GM23248 (cell line): ENCODE measurements at regions not wholly inside any gene's neighbourhood (a gene's known extent, or its start where the extent isn't known, plus 50 kb on each side); places are given as distances from the start of the nearest gene placed in this dataset.

ENCODE experiments used
- DNase-seq: peaks from one replicate; pipeline ENCODE4 v3.0.0-alpha.2; 2015
- H2AFZ ChIP-seq: fragments of 200-600 bp; sonication (generic); 2 replicates; pipeline ENCODE4 v1.6.1; 2016; ENCODE audit warnings: antibody characterized with exemption
- H3F3A ChIP-seq: fragments of 200-600 bp; sonication (generic); 2 replicates; pipeline ENCODE4 v1.6.1; 2016; ENCODE audit warnings: mild to moderate bottlenecking, antibody characterized with exemption, mixed run types; ENCODE audit not compliant: insufficient read depth
- H3K27ac ChIP-seq: fragments of 200-600 bp; sonication (generic); 2 replicates; pipeline ENCODE4 v1.5.1; 2016; ENCODE audit warnings: mild to moderate bottlenecking
- H3K27me3 ChIP-seq: fragments of 200-600 bp; sonication (generic); replicated peaks from 2 replicates; pipeline ENCODE4 v1.6.1; 2016; ENCODE audit warnings: mild to moderate bottlenecking; ENCODE audit not compliant: insufficient read depth
- H3K36me3 ChIP-seq: fragments of 200-600 bp; sonication (generic); 2 replicates; pipeline ENCODE4 v1.6.1; 2016; ENCODE audit warnings: low read depth, mild to moderate bottlenecking
- H3K4me1 ChIP-seq: fragments of 200-600 bp; sonication (generic); 2 replicates; pipeline ENCODE4 v1.6.1; 2016; ENCODE audit warnings: mild to moderate bottlenecking; ENCODE audit not compliant: insufficient read depth
- H3K4me2 ChIP-seq: fragments of 200-600 bp; sonication (generic); one replicate; pipeline ENCODE4 v1.6.1; 2016; ENCODE audit warnings: mild to moderate bottlenecking; ENCODE audit not compliant: unreplicated experiment
- H3K4me3 ChIP-seq: fragments of 200-600 bp; sonication (generic); 2 replicates; pipeline ENCODE4 v1.5.1; 2016; ENCODE audit warnings: mild to moderate bottlenecking
- H3K79me2 ChIP-seq: fragments of 200-600 bp; sonication (generic); 2 replicates; pipeline ENCODE4 v1.6.1; 2016; ENCODE audit warnings: mild to moderate bottlenecking; ENCODE audit not compliant: insufficient read depth
- H3K9ac ChIP-seq: fragments of 200-600 bp; sonication (generic); 2 replicates; pipeline ENCODE4 v1.6.1; 2016; ENCODE audit warnings: mild to moderate bottlenecking
- H3K9me2 ChIP-seq: fragments of 200-600 bp; sonication (generic); 2 replicates; pipeline ENCODE4 v1.6.1; 2016; ENCODE audit warnings: mixed run types, mild to moderate bottlenecking, moderate library complexity; ENCODE audit not compliant: insufficient read depth
- H3K9me3 ChIP-seq: fragments of 200-600 bp; sonication (generic); one replicate; pipeline ENCODE4 v1.6.1; 2017; ENCODE audit warnings: low read depth
- H4K20me1 ChIP-seq: fragments of 200-600 bp; sonication (generic); 2 replicates; pipeline ENCODE4 v1.6.0; 2016; ENCODE audit not compliant: insufficient read depth
- EZH2 ChIP-seq: fragments of 200-600 bp; sonication (generic); IDR thresholded peaks from 2 replicates; pipeline ENCODE4 v1.6.1; 2018; ENCODE audit warnings: antibody characterized with exemption, mild to moderate bottlenecking; ENCODE audit not compliant: insufficient read depth, poor library complexity, severe bottlenecking
- EZH2phosphoT487 ChIP-seq: fragments of 200-600 bp; sonication (generic); IDR thresholded peaks from 2 replicates; pipeline ENCODE4 v1.6.1; 2018; ENCODE audit warnings: antibody characterized with exemption, moderate library complexity, mild to moderate bottlenecking, low read depth; ENCODE audit not compliant: insufficient read depth
- WGBS, 2 experiments: methylation state at CpG; one replicate each; pipeline ENCODE4 v1.1.6; 2015 to 2017; ENCODE audit warnings: low lambda C conversion rate in 2 of 2, low coverage in 1 of 2; ENCODE audit errors: missing lambda C conversion rate in 2 of 2; 5-methylcytosine and 5-hydroxymethylcytosine counted together
- in situ Hi-C: fragments of 300-500 bp; cut with MboI; formaldehyde crosslinking; loops from 2 replicates; pipeline ENCODE4 v1.15.0; 2020

GRCh38 chrX:10021461-10022272, 54.5 kb downstream of the CLDN34 start:
- Histone ChIP-seq H3K79me2 (peaks cover 93% of the 10 kb centered on the region), H3K9me2 (no peaks in the 10 kb centered on the region), H3K4me2 (peak overlapping the region; percentile 18), H4K20me1 (no peaks in the 10 kb centered on the region; the same call in none of the 2 replicates), H3K36me3 (no peaks in the 10 kb centered on the region), H3K4me1 (peaks cover 45% of the 10 kb centered on the region), H3K9ac (no peak overlapping the region), H3F3A (peaks cover 20% of the 10 kb centered on the region), H3K4me3 (no peak overlapping the region), H3K27me3 (no peaks in the 10 kb centered on the region), H3K27ac (no peak overlapping the region), H3K9me3 (no peaks in the 10 kb centered on the region), H2AFZ (no peak overlapping the region)
- TF ChIP-seq EZH2phosphoT487 (no peak), EZH2 (no peak)
- WGBS, 2 experiments = 46 to 54% methylated on average over 8 to 9 of the region's 9 CpGs
- peak; percentile 46 for DNase-seq
- in situ Hi-C loops = no loop called here

- H3K4me2 ChIP-seq = no peak overlapping the region
- no peaks in the 10 kb centered on the region for H3K9me3 ChIP-seq
- no peak for DNase-seq
- TF ChIP-seq EZH2phosphoT487 = no peak
- TF ChIP-seq EZH2 = no peak
- H3K27me3 ChIP-seq = no peaks in the 10 kb centered on the region
- no peak overlapping the region for H3K9ac ChIP-seq
- peaks cover 42% of the 10 kb centered on the region for H3K4me1 ChIP-seq
- no peak overlapping the region for H2AFZ ChIP-seq
- in situ Hi-C loops = no loop called here
- H3K27ac ChIP-seq = no peak overlapping the region
- H3K79me2 ChIP-seq = peaks cover 93% of the 10 kb centered on the region
- H3K9me2 ChIP-seq = no peaks in the 10 kb centered on the region
- H3F3A ChIP-seq = peaks cover 15% of the 10 kb centered on the region
- H3K4me3 ChIP-seq = no peak overlapping the region
- no peaks in the 10 kb centered on the region; the same call in none of the 2 replicates for H4K20me1 ChIP-seq
- WGBS, 2 experiments = 98% methylated on average over 5 of the region's 5 CpGs
- no peaks in the 10 kb centered on the region for H3K36me3 ChIP-seq
These were observed 55.0 kb downstream of the CLDN34 start for GRCh38 chrX:10022273-10022541.

DNA sequence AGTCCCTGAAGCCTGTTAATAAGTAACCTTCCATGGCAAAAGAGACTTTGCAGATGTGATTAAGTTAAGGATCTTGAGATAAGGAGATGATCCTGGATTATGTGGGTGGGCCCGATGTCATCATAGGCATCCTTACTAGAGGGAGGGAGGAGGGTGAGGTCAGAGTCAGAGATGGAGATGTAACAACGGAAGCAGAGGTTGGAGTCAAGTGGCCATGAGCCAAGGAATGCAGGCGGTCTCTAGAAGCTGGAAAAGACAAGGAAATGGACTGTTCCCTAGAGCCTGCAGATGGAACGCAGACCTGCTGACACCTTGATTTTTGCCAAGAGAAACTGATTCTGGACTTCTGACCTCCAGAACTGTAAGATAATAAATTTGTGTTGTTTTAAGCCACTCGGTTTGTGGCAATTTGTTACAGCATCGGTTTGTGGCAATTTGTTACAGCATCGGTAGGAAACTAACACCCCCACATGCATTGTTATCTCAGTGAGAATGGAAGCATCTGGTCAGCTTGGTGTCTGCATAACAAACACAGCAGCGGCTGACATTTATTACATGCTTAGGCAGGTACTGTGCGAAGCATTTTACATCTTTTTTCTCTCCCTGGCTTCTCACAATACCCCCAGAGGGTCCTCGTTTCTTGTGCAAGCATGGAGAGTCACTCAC, 55.6 kb downstream of the CLDN34 start:
- no peaks in the 10 kb centered on the region for H3K27me3 ChIP-seq
- H2AFZ ChIP-seq = no peak overlapping the region
- in situ Hi-C loops = no loop called here
- whole genome bisulfite sequencing, 2 experiments = 50 to 67% methylated on average over 9 to 10 of the region's 10 CpGs
- H3K4me3 ChIP-seq = no peak overlapping the region
- no peak overlapping the region for H3K27ac ChIP-seq
- peak; percentile 72 for DNase-seq
- H3F3A ChIP-seq = peaks cover 10% of the 10 kb centered on the region
- H4K20me1 ChIP-seq = no peaks in the 10 kb centered on the region; the same call in none of the 2 replicates
- H3K9me3 ChIP-seq = no peaks in the 10 kb centered on the region
- H3K9me2 ChIP-seq = no peaks in the 10 kb centered on the region
- TF ChIP-seq EZH2 (no peak), EZH2phosphoT487 (no peak)
- peaks cover 93% of the 10 kb centered on the region for H3K79me2 ChIP-seq
- H3K36me3 ChIP-seq = no peaks in the 10 kb centered on the region
- H3K4me1 ChIP-seq = peaks cover 37% of the 10 kb centered on the region
- H3K9ac ChIP-seq = no peak overlapping the region
- H3K4me2 ChIP-seq = no peak overlapping the region

DNA sequence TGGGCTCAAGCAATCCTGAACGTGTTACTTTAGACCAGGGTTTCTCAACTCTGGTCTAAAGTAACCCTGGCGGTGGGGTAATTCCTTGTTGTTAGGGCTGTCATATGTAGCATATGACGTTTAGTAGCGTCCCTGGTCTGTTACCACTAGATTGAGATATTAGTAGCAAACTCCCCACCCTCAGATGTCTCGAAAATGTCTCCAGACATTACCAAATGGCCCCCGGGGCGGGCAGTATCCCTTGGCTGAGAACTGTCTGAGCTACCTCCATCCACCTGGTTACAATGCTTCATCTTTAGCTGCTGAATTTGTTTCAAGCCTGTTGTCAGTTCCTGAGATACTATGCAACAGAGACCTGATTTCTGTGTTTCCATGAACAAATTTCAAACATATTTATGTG, 56.7 kb downstream of the CLDN34 start:
- H3K79me2 ChIP-seq = peaks cover 85% of the 10 kb centered on the region

More for the DNA sequence above, 56.7 kb downstream of the CLDN34 start:
- H3K9ac ChIP-seq = no peak overlapping the region
- H3K9me3 ChIP-seq = no peaks in the 10 kb centered on the region
- WGBS, 2 experiments = 95 to 97% methylated on average over 7 of the region's 7 CpGs
- TF ChIP-seq EZH2 (no peak), EZH2phosphoT487 (no peak)
- DNase-seq = no peak
- H3K4me3 ChIP-seq = no peak overlapping the region
- H3K9me2 ChIP-seq = no peaks in the 10 kb centered on the region
- H2AFZ ChIP-seq = no peak overlapping the region
- H3F3A ChIP-seq = no peaks in the 10 kb centered on the region
- no peak overlapping the region for H3K4me2 ChIP-seq
- no peak overlapping the region for H3K27ac ChIP-seq
- H3K36me3 ChIP-seq = no peaks in the 10 kb centered on the region
- no peaks in the 10 kb centered on the region; the same call in none of the 2 replicates for H4K20me1 ChIP-seq
- in situ Hi-C loops = no loop called here
- H3K27me3 ChIP-seq = no peaks in the 10 kb centered on the region
- peaks cover 26% of the 10 kb centered on the region for H3K4me1 ChIP-seq
